ENCODE measurements at regions not wholly inside any gene's neighbourhood (a gene's known extent, or its start where the extent isn't known, plus 50 kb on each side); places are given as distances from the start of the nearest gene placed in this dataset.

- no peak for DNase-seq
Observed at GRCh38 chr2:107323946-107324565, 438.1 kb upstream of the ST6GAL2 start.

DNA sequence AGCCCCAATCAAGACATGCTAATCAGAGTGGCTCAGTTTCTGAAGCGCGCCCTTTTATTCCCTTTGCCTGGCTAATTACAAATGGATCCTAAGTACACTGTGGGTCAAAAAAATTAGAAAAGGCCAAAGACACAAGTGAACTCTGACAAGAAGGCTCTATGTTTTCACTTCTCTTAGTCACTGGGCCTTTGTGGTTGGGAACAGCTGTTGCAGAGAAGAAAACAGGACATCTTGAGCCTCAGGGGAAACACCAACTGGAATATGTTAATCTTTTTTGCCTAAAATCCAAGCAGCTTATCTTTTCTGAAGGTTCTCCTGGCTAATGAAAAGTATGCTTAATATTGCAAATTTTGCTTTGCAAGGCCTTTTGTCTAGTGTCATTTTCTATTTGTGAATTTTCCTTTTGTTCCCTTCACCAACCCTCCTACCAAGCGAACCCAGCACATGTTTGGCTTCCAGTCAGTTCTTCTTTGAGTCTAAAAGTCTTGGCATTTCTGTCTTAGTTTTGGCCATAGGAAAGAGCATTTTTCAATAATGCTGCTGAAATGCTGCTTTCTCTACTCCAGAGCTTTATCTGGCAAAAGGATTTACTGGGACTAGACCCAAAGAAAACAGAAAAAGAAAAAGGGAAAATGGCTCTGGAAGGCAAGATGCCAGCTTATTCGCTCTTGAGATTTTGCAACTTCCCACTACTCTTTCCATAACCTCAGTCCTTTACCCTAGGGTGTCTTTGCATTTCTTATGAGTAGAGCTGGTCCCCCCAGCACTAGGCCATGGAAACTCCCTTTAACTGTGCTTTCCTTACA is 440.2 kb upstream of the ST6GAL2 start:
- no peak for DNase-seq

DNA sequence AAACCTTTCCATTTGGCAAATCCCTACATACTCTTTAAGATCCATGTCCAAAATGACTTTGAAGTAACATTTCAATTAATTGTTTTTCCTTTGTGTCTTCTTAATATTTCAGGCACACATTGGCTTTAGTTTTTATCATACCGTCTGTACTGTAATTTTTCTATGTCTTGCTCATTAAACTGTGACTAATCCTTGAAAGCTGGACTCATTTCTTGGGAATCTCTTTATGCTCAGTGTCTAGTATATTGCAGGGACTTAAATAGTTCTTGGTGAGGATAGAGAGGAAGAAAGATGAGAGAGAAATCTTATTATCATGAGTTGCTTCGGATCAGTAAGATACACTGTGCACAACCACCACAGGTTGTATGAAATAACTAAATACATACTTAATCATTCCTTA is 448.3 kb upstream of the ST6GAL2 start:
- no peak for DNase-seq

GRCh38 chr2:107336526-107336925 is 450.6 kb upstream of the ST6GAL2 start:
- no peak for DNase-seq

GRCh38 chr2:107337209-107337898 is 451.4 kb upstream of the ST6GAL2 start:
- DNase-seq = no peak

- DNase-seq = no peak
Observed at GRCh38 chr2:107338059-107338458, 452.1 kb upstream of the ST6GAL2 start.

DNA sequence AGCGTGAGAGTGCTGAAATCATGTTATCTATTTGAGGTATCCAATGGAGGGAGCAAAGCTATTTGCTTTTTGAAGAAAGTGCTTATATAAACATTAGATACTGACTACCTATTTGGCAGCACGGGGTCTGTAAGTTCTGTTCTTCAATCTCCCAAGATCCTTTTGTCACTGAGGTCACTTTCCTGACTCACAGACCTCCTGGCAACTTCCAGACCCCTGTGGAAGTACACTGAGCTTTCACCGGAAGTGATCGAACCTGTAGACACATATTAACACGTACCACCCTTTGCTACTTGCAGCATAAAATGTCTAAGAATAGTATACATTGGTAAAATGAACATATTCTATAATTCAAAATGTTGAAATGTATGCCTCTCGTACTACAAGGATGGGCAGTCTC is 452.6 kb upstream of the ST6GAL2 start:
- no peak for DNase-seq

DNA sequence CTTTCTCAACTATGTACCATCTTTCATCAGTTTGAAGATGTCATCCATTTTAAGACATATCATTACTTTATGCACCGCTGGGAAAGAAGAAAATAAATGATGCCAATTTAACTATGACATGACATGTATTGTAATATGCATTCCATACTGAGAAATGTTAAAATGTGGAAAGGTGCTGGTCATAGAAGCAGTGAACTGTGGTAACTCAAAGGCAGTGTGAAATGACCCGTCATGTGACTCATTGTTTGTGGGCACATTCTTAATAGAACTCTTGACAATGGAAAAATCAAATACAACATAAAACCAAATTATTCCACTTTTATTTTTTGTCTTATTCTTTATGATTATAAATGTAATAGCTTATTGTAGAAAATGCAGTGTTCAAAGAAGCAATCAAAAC is 455.0 kb upstream of the ST6GAL2 start:
- DNase-seq = no peak

GRCh38 chr2:107349329-107349728 is 463.4 kb upstream of the ST6GAL2 start:
- no peak for DNase-seq

- DNase-seq = no peak
Observed at GRCh38 chr2:107354175-107354574, 468.2 kb upstream of the ST6GAL2 start.

GRCh38 chr2:107358362-107358761 is 468.3 kb upstream of the RGPD4 start:
- DNase-seq = no peak

DNA sequence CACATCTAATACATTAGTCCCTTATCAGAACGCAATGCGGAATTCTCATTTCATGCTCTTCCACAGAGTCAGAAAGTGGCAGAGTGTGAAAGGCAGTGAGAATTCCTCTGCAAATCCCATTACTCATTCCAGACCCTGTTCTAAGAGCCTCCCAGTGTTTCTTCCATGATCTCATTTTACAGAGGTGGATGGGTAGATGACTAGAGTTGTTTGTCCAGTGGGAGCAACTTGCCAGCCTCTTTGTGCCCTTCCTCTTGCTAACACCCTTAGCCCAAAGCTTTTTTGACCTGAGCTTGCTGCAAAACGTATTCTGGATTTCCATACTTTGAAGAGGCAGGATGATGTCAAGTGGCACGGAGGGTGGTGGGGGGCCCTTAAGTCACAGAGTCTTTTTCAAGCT is 467.7 kb upstream of the RGPD4 start:
- no peak for DNase-seq

GRCh38 chr2:107361751-107362381 is 464.8 kb upstream of the RGPD4 start:
- DNase-seq = no peak

- no peak for DNase-seq
Observed at GRCh38 chr2:107362993-107363392, 463.7 kb upstream of the RGPD4 start.

DNA sequence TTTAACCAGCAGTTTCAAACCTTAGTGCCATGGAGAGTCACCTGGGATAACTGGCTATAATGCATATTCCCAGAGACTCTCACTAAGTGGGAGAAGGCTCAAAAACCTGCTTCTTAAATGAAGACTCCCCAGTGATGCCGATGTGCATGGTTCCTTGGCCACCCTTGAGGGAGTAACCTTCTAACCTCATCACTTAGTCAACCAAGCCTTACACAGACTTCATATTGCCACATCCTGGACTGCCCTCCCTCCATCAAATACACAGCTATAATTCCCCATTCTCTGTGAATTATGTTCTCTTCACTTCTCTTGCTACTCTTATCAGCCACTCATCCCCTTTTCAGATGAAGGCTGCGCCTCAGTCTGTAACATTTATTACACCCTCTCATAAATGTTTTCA is 462.9 kb upstream of the RGPD4 start:
- no peak for DNase-seq

- DNase-seq = no peak
Observed at GRCh38 chr2:107364361-107364950, 462.2 kb upstream of the RGPD4 start.

DNA sequence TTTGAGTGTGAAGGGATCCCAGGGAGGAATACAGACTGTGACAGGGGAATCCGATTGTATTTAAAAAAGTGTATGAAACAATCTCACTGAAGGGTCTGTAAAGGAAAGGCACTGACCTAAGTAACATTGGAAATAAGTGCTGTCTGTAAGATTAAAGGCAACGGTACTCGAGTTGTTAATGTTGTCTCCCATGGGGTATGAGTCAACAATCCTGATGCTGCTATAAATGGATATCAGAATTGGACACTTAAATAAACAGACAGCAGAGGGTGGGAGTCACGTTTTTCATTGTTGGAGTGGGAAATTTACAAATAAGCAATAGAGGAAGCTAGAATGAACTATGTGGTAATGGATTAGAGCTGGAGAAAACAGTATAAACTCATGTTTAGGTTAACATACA is 452.4 kb upstream of the RGPD4 start:
- no peak for DNase-seq

GRCh38 chr2:107376909-107377308 is 449.8 kb upstream of the RGPD4 start:
- no peak for DNase-seq

- no peak for DNase-seq
Observed at GRCh38 chr2:107380912-107381311, 445.8 kb upstream of the RGPD4 start.

DNA sequence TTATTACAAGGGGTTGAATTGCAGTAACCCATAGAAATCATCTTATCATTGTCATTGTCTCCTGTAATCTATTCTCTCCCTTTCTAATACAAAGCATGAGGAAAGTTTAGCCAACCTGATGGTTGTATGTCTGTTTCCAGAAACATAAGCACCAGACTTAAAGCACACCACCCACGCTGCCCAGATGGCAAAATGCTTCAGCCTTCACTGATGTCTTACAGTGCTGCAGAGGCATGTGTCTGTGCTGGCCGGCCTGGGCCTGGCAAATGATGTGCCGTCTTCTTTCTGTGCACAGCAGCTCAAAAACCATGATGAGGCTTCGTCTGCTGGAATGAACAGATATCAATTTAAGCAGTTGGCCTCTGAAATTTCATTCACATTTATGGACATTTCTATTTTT is 443.0 kb upstream of the RGPD4 start:
- DNase-seq = no peak

- DNase-seq = no peak
Observed at GRCh38 chr2:107384422-107384821, 442.3 kb upstream of the RGPD4 start.

DNA sequence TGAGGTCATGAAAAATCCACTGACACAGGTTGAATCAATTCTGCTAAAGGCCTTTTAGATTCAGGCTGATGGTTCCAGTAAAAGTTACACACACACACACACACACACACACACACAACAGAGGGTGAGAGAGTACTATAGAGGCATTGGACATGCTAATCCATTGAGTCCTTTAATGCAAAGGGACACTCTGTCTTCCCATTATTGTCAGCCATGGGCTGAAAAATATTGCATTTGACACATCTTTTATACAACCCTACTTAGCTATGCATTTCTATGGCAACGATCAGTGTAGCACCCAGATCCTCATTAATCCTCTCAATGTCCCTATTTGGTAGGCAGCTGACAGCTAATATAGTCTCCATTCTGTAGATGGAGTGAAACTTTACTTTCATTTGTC is 440.8 kb upstream of the RGPD4 start:
- DNase-seq = no peak

DNA sequence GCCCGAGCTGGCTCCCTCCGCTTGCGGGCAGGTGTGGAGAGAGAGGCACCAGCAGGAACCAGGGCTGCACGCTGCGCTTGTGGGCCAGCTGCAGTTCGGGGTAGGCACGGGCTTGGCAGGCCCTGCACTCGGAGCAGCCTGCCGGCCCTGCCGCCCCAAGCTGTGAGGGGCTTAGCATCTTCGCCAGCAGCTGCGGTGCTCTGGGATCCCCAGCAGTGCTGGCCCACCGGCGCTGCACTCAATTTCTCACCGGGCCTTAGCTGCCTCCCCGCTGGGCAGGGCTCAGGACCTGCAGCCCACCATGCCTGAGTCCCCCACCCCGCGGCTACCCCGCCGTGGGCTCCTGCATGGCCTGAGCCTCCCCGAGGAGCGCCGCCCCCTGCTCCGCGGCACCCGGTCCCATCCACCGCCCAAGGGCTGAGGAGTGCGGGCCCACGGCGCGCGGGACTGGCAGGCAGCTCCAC is 434.4 kb upstream of the RGPD4 start:
- DNase-seq = no peak

All from T-helper 2 cell (primary cell).